ENCODE measurements at regions not wholly inside any gene's neighbourhood (a gene's known extent, or its start where the extent isn't known, plus 50 kb on each side); places are given as distances from the start of the nearest gene placed in this dataset.

DNA sequence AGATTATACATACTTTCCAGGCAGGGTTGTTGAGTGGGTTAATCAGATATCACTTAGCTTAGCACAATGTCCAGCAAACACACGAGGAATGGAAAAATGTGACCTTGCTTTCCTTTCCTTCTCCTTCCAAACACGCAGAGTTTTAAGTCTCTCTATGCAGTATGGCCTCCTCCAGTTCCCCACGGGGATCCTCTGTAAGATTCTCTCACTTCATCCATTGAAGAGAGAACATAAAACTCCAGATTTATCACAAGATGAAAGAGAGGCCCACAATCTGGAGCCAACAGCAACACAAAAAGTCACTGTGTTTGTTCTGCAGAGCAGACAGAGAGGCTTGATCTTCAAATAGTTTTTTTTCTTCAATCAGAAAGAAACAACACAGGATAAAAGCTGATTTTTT, 336.8 kb upstream of the CLNK start:
- Histone ChIP-seq H3K9me3 (no peaks in the 10 kb centered on the region), H3K4me3 (no peak overlapping the region), H3K4me1 (no peaks in the 10 kb centered on the region), H3K4me2 (no peak overlapping the region), H3K27ac (no peak overlapping the region)
- FAIRE-seq: no peak
- ChIA-PET CTCF (no interaction called here), POLR2A (no interaction called here)
- DNase-seq (ENCODE audit: low read depth in 1 of 2, low spot score in 1 of 2): no peak
- WGBS (ENCODE audit: missing lambda C conversion rate): 0% methylated on average over 3 of the region's 3 CpGs
- TF ChIP-seq, protein P1, sequence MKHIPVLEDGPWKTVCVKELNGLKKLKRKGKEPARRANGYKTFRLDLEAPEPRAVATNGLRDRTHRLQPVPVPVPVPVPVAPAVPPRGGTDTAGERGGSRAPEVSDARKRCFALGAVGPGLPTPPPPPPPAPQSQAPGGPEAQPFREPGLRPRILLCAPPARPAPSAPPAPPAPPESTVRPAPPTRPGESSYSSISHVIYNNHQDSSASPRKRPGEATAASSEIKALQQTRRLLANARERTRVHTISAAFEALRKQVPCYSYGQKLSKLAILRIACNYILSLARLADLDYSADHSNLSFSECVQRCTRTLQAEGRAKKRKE (CRISPR knock-in tag; IDR thresholded peaks at IDR 0.05; ENCODE audit: low read depth): no peak
- TF ChIP-seq CBX8 (IDR thresholded peaks at IDR 0.05) (no peak), CBX2 (IDR thresholded peaks at IDR 0.05; ENCODE audit: borderline replicate concordance, low read depth) (no peak), MAZ (IDR thresholded peaks at IDR 0.05; ENCODE audit: borderline replicate concordance, low read depth, low read length) (no peak), ZFP36 (IDR thresholded peaks at IDR 0.05; ENCODE audit: borderline replicate concordance, partially characterized antibody) (no peak), JUN (IDR thresholded peaks at IDR 0.05) (no peak), FOXS1 (CRISPR knock-in tag; IDR thresholded peaks at IDR 0.05) (no peak), KDM1A (IDR thresholded peaks at IDR 0.05; ENCODE audit: low read depth) (no peak), HES2 (IDR thresholded peaks at IDR 0.05) (no peak), NR3C1 (IDR thresholded peaks at IDR 0.05) (no peak)
- TF ChIP-seq, protein P2, sequence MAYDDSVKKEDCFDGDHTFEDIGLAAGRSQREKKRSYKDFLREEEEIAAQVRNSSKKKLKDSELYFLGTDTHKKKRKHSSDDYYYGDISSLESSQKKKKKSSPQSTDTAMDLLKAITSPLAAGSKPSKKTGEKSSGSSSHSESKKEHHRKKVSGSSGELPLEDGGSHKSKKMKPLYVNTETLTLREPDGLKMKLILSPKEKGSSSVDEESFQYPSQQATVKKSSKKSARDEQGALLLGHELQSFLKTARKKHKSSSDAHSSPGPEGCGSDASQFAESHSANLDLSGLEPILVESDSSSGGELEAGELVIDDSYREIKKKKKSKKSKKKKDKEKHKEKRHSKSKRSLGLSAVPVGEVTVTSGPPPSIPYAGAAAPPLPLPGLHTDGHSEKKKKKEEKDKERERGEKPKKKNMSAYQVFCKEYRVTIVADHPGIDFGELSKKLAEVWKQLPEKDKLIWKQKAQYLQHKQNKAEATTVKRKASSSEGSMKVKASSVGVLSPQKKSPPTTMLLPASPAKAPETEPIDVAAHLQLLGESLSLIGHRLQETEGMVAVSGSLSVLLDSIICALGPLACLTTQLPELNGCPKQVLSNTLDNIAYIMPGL (CRISPR knock-in tag; IDR thresholded peaks at IDR 0.05; ENCODE audit: borderline replicate concordance): no peak
- ATAC-seq: no peak

GRCh38 chr4:11019451-11020240, 335.1 kb upstream of the CLNK start:
- ChIA-PET CTCF (no interaction called here), POLR2A (no interaction called here)
- DNase-seq (ENCODE audit: low read depth in 1 of 2, low spot score in 1 of 2) (no peak), ATAC-seq (no peak), FAIRE-seq (no peak)
- TF ChIP-seq MYC (IDR thresholded peaks at IDR 0.05; ENCODE audit: borderline replicate concordance, low read length): no peak
- TF ChIP-seq POLR2A (IDR thresholded peaks at IDR 0.05; ENCODE audit: low read length): no peak
- no peaks in the 10 kb centered on the region for H3K9me3 ChIP-seq
- no peak overlapping the region for H3K4me3 ChIP-seq
- no peak overlapping the region for H3K4me2 ChIP-seq
- H3K4me1 ChIP-seq: no peaks in the 10 kb centered on the region
- whole genome bisulfite sequencing (ENCODE audit: missing lambda C conversion rate): 10% methylated on average over 8 of the region's 8 CpGs
- H3K27ac ChIP-seq: no peak overlapping the region

- Histone ChIP-seq H3K27ac (no peak overlapping the region), H3K4me2 (no peak overlapping the region), H3K4me3 (no peak overlapping the region), H3K4me1 (no peaks in the 10 kb centered on the region), H3K9me3 (no peaks in the 10 kb centered on the region)
- DNase-seq (ENCODE audit: low read depth in 1 of 2, low spot score in 1 of 2) (no peak), FAIRE-seq (no peak), ATAC-seq (no peak)
- CTCF ChIA-PET: no interaction called here
- POLR2A ChIA-PET: no interaction called here
- TF ChIP-seq ZNF302 (CRISPR knock-in tag; IDR thresholded peaks at IDR 0.05) (no peak), HOXB13 (CRISPR knock-in tag; IDR thresholded peaks at IDR 0.05; ENCODE audit: low read depth) (no peak), EP300 (IDR thresholded peaks at IDR 0.05) (no peak), PHF8 (IDR thresholded peaks at IDR 0.05; ENCODE audit: borderline replicate concordance, low read depth) (no peak), ZFP36 (IDR thresholded peaks at IDR 0.05; ENCODE audit: borderline replicate concordance, partially characterized antibody) (no peak), CEBPB (IDR thresholded peaks at IDR 0.05) (no peak), ESRRA (IDR thresholded peaks at IDR 0.05; ENCODE audit: borderline replicate concordance, low read length) (no peak), REST (IDR thresholded peaks at IDR 0.05) (no peak), CBX8 (IDR thresholded peaks at IDR 0.05) (no peak), NFE2L2 (conservative IDR thresholded peaks at IDR 0.05; ENCODE audit: low read length) (no peak), FOSB (CRISPR knock-in tag; IDR thresholded peaks at IDR 0.05) (no peak), HEYL (CRISPR knock-in tag; IDR thresholded peaks at IDR 0.05) (no peak), NPAS2 (CRISPR knock-in tag; IDR thresholded peaks at IDR 0.05; ENCODE audit: borderline replicate concordance) (no peak), HDAC2 (IDR thresholded peaks at IDR 0.05) (no peak)
- TF ChIP-seq, protein P1 (CRISPR knock-in tag; IDR thresholded peaks at IDR 0.05; ENCODE audit: low read depth): no peak
- TF ChIP-seq, protein P2 (CRISPR knock-in tag; IDR thresholded peaks at IDR 0.05; ENCODE audit: borderline replicate concordance): no peak
Observed at GRCh38 chr4:11014199-11014598, 329.6 kb upstream of the CLNK start.

Measured in A549 (cell line).